ENCODE measurements at regions not wholly inside any gene's neighbourhood (a gene's known extent, or its start where the extent isn't known, plus 50 kb on each side); places are given as distances from the start of the nearest gene placed in this dataset.

DNA sequence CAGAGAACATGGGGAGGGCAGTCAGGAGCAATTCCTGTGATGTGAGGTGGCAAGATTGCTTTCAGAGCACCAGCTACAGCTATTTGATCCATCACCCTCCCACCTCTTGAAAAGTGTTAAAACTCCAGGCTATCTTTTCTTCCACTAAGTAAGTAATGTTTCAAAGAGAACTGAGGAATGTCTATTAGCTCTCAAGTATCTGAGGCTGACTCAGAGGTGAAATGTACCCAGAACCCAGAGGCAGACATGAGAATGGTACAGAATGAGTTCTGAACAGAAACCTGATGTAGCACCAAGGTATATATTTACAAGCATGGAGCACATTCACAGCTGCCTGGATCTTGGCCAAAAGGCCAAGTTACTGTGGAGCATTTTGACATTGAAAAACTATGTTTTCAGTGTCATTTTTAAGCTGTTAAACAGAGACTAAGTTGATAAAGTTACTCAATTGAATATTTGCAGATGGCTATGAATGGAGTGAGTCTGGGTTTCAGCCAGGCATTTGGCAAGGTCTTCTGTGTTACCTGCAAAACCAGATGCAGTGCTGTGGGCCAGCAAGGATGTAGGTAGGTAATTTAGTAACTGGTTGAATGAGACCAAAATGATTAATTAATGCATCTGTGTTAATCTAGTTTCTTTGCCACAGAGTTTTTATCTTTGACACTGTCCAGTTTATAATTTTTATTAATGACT is 227.7 kb upstream of the CD96 start:
- TF ChIP-seq EZH2 (IDR thresholded peaks at IDR 0.05): no peak
- TF ChIP-seq POLR2AphosphoS5 (IDR thresholded peaks at IDR 0.05; ENCODE audit: low read depth, low read length): no peak
- TF ChIP-seq, protein P1, sequence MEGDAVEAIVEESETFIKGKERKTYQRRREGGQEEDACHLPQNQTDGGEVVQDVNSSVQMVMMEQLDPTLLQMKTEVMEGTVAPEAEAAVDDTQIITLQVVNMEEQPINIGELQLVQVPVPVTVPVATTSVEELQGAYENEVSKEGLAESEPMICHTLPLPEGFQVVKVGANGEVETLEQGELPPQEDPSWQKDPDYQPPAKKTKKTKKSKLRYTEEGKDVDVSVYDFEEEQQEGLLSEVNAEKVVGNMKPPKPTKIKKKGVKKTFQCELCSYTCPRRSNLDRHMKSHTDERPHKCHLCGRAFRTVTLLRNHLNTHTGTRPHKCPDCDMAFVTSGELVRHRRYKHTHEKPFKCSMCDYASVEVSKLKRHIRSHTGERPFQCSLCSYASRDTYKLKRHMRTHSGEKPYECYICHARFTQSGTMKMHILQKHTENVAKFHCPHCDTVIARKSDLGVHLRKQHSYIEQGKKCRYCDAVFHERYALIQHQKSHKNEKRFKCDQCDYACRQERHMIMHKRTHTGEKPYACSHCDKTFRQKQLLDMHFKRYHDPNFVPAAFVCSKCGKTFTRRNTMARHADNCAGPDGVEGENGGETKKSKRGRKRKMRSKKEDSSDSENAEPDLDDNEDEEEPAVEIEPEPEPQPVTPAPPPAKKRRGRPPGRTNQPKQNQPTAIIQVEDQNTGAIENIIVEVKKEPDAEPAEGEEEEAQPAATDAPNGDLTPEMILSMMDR (IDR thresholded peaks at IDR 0.05 in 2 of 3, conservative IDR thresholded peaks at IDR 0.05 in 1 of 3; ENCODE audit: borderline replicate concordance in 1 of 3, insufficient read depth in 1 of 3, low read depth in 2 of 3, low read length in 2 of 3): no peak
- TF ChIP-seq SP1 (IDR thresholded peaks at IDR 0.05; ENCODE audit: low read depth): no peak
- TF ChIP-seq EGR1 (IDR thresholded peaks at IDR 0.05; ENCODE audit: low read depth): no peak
- no peak for TF ChIP-seq TCF7L2 (IDR thresholded peaks at IDR 0.05; ENCODE audit: borderline replicate concordance, extremely low read depth, insufficient read depth, insufficient read length)
- no peak for TF ChIP-seq POLR2A (IDR thresholded peaks at IDR 0.05; ENCODE audit: borderline replicate concordance, extremely low read depth, insufficient read depth, insufficient read length)
- TF ChIP-seq, protein P2, sequence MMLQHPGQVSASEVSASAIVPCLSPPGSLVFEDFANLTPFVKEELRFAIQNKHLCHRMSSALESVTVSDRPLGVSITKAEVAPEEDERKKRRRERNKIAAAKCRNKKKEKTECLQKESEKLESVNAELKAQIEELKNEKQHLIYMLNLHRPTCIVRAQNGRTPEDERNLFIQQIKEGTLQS (IDR thresholded peaks at IDR 0.05): no peak
- no peak for TF ChIP-seq CEBPB (IDR thresholded peaks at IDR 0.05; ENCODE audit: low read depth)
- TF ChIP-seq, protein P3, sequence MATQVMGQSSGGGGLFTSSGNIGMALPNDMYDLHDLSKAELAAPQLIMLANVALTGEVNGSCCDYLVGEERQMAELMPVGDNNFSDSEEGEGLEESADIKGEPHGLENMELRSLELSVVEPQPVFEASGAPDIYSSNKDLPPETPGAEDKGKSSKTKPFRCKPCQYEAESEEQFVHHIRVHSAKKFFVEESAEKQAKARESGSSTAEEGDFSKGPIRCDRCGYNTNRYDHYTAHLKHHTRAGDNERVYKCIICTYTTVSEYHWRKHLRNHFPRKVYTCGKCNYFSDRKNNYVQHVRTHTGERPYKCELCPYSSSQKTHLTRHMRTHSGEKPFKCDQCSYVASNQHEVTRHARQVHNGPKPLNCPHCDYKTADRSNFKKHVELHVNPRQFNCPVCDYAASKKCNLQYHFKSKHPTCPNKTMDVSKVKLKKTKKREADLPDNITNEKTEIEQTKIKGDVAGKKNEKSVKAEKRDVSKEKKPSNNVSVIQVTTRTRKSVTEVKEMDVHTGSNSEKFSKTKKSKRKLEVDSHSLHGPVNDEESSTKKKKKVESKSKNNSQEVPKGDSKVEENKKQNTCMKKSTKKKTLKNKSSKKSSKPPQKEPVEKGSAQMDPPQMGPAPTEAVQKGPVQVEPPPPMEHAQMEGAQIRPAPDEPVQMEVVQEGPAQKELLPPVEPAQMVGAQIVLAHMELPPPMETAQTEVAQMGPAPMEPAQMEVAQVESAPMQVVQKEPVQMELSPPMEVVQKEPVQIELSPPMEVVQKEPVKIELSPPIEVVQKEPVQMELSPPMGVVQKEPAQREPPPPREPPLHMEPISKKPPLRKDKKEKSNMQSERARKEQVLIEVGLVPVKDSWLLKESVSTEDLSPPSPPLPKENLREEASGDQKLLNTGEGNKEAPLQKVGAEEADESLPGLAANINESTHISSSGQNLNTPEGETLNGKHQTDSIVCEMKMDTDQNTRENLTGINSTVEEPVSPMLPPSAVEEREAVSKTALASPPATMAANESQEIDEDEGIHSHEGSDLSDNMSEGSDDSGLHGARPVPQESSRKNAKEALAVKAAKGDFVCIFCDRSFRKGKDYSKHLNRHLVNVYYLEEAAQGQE (IDR thresholded peaks at IDR 0.05; ENCODE audit: low read depth): no peak
- no peak for TF ChIP-seq YY1 (IDR thresholded peaks at IDR 0.05; ENCODE audit: extremely low read depth, insufficient replicate concordance, low read depth, low read length)
- TF ChIP-seq, protein P4, sequence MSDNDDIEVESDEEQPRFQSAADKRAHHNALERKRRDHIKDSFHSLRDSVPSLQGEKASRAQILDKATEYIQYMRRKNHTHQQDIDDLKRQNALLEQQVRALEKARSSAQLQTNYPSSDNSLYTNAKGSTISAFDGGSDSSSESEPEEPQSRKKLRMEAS (IDR thresholded peaks at IDR 0.05): no peak
- TF ChIP-seq SRF (IDR thresholded peaks at IDR 0.05; ENCODE audit: low read depth): no peak
- no peak for TF ChIP-seq EZH2phosphoT487 (IDR thresholded peaks at IDR 0.05; ENCODE audit: borderline replicate concordance)

Data from HCT116 (cell line).